GM19455 (cell line): ENCODE measurements at regions not wholly inside any gene's neighbourhood (a gene's known extent, or its start where the extent isn't known, plus 50 kb on each side); places are given as distances from the start of the nearest gene placed in this dataset.
"Not testable (repeated sequence)": the region's sequence is repeated elsewhere in the genome, so short reads cannot be mapped to it uniquely, and the experiment has no call there.

Experiments used
- ATAC-seq: cut with Tn5 transposase; IDR thresholded peaks from one replicate; pipeline ENCODE4 v1.9.1; 2021; ENCODE audit not compliant: unreplicated experiment

GRCh38 chr1:4462831-4463484 lies 191.5 kb upstream of the AJAP1 start:
- ATAC-seq = no peak

GRCh38 chr1:4463631-4464030 lies 190.8 kb upstream of the AJAP1 start:
- no peak for ATAC-seq

- ATAC-seq = no peak
Measured at GRCh38 chr1:4464478-4464877, 189.9 kb upstream of the AJAP1 start.

DNA sequence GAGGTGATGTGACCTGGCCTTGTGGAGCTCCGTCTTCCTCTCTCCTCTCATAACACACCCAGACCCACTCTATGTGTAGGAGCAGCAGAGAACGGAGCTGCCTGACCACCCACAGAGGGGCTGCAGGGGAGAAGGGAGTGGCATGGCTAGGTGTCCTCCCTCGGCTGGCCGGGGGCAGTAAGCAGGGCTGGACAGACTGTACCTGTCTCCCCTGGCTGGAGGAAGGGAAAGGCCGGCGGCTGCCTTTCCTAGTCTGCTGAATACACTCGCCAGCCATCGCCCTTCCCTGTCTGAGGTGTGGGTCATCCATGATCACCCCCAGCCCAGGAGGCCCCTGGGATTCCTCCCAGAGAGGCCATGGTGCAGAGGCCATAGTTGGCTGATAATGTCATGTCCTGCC lies 187.2 kb upstream of the AJAP1 start:
- no peak for ATAC-seq

GRCh38 chr1:4468386-4468785 lies 186.0 kb upstream of the AJAP1 start:
- ATAC-seq = no peak

DNA sequence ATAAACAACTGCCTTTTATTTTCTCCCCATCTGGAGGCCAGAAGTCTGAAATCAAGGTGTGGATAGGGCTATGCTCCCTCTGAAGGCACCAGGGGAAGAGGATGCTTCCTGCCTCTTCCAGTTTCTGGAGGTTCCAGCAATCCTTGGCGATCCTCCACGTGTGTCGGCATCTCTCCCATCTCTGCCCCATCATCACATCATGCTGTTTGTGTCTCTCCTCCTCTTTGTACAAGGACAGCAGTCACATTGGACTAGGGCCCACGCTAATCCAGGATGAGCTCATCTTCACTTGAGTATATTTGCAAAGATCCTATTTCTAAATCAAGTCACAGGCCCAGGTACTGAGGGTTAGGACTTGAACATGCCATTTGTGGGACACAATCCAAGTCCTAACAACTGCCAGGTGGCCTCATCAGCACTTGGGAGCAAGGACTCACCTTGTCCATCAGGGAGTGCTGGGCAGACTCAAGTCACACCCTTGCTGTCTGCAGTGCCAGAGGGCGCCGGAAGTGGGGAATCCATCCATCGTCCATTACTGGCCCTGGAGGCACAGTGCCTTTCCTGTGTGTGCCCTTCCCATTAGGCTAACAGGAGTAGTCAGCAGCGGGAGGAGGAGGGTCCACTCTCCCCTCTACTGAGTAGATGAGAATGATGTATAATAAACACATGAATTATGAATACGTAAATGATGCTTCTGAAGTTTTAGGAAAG lies 185.4 kb upstream of the AJAP1 start:
- no peak for ATAC-seq

- ATAC-seq = no peak
Measured at GRCh38 chr1:4476394-4476793, 178.0 kb upstream of the AJAP1 start.

GRCh38 chr1:4481451-4481850 lies 173.0 kb upstream of the AJAP1 start:
- ATAC-seq = no peak

GRCh38 chr1:4482526-4482925 lies 171.9 kb upstream of the AJAP1 start:
- ATAC-seq = no peak

DNA sequence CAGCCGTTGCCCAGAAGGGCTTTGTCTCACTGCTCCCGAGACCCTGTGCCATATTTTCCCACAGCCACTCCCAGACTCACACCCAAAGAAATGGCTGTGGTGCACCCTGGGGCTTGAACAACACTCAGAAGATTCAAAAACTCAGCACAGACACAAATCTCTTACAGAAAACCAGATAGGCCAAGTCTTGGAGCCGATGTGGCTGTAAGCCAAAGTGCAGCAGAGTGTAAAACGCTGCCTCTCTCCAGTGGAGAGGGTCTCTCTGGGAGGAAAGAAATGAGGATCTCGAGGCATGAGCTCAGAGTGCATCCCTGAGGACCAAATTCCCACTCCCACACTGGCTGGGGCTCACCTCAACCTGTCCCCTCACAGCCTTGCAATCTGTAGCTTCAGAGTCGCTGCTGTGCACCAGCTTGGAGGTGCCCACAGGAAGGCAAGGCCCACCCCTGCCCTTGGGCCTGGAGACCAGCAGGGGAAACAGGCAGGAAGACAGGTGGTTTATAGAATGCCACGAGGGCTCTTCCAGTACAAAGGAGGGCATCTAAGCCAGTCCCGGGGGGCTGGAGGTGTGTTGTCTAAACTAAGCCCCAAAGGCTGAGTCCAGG lies 171.3 kb upstream of the AJAP1 start:
- ATAC-seq = no peak

DNA sequence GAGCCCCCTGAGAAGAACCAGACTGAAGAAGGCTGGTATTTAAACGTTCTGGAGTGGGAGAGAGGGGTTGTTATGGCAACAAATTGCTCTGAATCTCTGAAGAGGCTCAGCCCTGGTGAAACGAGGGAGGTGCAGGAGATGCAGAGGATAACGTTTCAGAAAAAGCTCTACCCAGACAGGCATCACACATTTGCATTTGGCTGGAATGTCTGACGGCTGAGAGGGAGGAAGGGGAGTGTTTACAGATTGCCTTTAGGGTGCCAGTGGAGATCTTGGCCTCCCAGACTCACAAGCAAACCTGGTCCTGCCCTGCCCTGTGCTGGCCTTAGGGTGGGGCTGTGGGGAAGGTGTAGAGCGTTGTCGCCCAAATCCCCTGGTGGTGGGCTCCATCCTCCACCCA lies 169.0 kb upstream of the AJAP1 start:
- ATAC-seq = no peak

DNA sequence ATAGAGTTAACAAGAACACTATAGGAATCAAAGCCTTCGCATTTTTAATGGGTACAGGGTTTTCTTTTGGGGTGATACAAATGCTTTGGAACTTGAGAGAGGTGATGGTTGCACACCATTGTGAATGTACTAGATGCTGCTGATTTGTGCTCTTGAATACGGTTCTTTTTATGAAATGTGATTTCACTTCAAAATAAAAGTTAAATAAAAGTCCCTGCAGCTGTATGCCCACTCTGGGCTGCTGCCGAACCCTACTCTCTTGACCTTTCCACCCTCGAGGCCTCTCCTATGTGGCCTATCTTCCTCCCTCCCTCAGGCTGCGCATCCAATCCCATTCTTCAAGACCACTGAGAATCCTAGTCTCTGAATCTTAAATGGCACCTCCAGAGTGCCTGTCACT lies 168.5 kb upstream of the AJAP1 start:
- no peak for ATAC-seq

DNA sequence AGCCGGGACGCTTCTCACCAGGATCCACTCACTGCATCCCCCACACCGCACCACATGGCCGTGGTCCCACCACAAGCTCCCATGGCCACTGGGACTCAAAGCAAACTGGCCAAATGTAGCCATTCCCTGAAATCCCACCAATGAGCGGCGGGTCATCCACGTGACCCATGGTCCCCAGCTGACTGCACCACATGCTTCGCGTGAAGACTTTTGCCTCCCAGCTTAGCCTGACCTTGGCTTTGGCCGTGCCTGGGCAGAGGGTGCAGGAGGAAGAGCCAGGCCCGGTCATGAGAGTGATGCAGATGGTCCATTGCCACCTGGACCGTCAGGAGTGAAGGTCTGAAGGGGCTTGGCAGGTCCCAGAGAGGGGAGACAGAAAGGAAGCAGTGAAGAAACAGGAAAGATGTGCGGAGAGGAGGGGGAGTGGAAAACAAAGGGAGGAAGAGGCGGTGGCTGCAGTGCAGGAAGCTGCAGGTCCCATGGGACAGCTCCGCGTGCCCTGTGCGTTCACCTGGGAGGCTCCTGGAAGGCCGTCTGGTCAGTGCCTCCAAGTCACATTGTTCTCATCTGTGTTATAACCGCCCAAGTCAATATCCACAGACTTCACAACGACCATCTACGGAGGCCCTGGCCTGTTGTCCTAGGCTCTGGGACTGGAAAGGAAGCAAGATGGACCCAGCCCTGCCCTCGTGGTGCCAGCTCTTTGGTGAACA lies 167.8 kb upstream of the AJAP1 start:
- no peak for ATAC-seq

DNA sequence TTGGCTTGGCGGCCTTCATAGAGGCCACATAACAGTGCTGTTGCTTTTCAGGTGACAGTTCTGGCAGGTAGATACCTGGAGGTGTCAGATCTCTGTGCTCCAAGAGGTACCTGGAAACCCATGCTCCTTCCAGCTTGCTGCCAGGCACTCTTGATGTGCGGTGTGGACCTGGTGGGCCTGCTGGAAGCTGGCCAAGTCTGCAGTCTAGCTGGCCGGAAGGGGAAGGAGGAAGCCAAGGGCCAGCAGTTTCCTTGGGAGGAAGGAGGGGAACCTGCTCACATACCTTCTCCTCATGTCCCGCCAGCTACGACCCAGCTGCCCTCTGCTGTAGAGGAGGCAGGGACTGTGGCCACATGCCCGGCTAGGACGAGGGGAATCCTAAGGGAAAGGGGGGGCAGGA lies 166.4 kb upstream of the AJAP1 start:
- ATAC-seq = no peak

GRCh38 chr1:4489486-4489885 lies 164.9 kb upstream of the AJAP1 start:
- no peak for ATAC-seq

DNA sequence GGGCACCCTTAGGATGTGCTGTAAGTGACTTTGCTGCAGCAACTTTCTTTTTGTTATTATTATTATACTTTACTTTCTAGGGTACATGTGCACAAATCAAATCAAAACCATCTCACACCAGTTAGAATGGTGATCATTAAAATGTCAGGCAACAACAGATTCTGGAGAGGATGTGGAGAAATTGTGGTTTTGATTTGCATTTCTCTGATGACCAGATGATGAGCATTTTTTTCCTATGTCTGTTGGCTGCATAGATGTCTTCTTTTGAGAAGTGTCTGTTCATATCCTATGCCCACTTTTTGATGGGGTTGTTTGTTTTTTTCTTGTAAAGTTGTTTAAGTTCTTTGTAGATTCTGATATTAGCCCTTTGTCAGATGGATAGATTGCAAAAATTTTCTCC lies 164.4 kb upstream of the AJAP1 start:
- not testable (repeated sequence) for ATAC-seq

DNA sequence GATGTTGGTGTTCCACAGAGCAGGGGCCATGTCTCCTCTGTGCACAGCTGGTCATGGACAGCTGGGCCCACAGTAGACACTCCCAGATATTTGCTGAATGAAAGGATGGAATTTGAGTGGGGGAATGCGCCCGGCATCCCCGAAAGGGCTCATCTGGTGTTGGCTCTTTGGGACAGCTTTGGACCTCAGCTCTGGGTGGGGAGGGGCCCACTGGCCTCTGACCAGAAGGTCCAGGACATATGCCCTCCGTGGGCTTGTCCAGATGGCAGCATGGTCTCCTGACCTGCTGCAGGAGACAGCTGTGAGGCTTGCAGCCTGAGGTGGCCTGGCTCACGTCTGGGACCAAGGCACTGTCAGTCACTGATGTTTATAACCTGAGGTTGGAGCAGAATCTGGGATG lies 160.4 kb upstream of the AJAP1 start:
- ATAC-seq = no peak

DNA sequence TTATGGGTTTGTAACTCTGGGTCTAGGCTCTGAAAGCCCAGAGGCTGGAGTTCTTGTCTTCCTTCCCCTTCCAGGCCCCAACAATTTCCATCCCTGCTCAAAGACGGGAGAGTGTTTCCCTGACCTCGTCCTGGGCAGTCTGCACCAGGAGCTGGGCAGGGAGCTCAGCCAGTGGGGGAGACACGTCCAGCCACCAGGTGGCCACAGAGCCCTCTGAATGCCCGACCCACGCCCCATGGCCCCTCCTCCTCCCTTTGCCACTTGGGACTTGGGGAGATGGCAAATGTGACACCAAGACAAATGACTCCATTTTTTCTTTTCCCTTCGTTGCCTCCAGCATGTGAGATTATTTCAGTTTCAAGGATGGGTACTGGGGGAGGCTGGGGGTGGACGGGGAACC lies 159.9 kb upstream of the AJAP1 start:
- ATAC-seq = no peak

GRCh38 chr1:4495809-4496208 lies 158.6 kb upstream of the AJAP1 start:
- no peak for ATAC-seq

DNA sequence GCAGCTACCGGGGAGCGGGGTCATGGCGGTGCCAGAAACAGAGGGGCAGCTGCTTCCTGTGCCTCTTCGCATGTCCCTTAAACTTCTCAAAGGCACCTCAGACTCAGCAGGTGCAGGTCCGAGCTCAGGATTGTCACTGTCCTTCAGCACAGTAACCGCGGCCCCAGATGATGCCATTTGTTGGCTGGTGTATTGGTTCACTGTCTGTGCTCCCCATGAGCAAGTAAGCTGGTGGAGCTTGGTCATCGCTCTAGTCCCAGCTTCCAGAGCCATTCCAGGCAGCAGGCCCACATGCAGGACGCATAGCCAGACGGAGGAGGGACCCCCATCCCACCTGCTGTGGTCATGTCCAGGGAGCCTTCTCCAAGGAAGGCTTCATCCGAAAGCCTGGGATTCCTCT lies 154.0 kb upstream of the AJAP1 start:
- ATAC-seq = no peak

DNA sequence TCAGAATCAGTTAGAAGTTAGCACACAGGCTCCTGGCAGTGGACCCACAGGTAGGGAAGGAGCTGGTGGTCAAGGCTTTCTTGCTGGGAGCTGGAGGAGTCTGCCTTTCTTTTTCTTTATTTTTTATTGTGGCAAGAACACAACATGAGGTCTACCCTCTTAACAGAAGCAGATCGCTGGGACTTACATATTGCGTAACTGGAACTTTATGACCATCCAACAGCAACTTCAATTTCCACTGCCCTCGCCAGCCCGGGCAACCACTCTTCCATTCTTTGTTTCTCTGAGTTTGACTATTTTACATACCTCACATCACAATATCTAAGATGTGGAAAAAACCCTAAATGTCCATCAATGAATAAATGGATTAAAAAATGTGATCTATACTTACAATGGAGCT lies 147.8 kb upstream of the AJAP1 start:
- ATAC-seq = no peak

DNA sequence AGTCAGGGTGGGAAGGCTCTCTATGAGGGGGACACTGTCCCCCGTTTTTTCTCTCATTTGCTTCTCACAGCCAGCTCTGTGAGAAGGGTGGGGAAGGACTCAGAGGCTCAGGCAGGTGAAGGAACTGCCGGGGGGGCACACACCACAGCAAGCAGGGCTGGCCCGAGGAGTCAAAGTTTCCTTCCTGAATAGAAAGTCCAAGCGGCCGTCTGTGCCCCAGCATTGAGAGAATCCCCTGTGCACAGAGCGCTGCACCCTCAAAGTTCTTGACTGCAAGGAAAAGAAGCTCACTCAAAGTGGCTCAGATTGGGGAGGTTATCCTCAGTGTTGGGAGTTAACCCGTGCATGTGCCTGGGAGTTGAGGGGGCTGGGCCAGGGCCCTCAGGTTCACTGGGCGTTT lies 145.2 kb upstream of the AJAP1 start:
- ATAC-seq = no peak
